Astrocyte (in vitro differentiated cells and primary cell): ENCODE measurements at regions not wholly inside any gene's neighbourhood (a gene's known extent, or its start where the extent isn't known, plus 50 kb on each side); places are given as distances from the start of the nearest gene placed in this dataset.

Source experiments
- DNase-seq: peaks from one replicate; pipeline ENCODE4 v3.0.0-alpha.2; 2010; ENCODE audit warnings: low read depth
- FAIRE-seq: peaks from 2 replicates; lab custom pipeline; 2011; peaks lifted over from hg19 to GRCh38; lab: Jason Lieb, UNC
- H2AFZ ChIP-seq: 2 replicates; pipeline ENCODE4 v1.6.0; 2012; ENCODE audit warnings: low read depth, low read length, inconsistent platforms
- H3K27ac ChIP-seq: 2 replicates; pipeline ENCODE4 v1.5.1; 2011; ENCODE audit warnings: low read depth, low read length, inconsistent platforms
- H3K27me3 ChIP-seq: 2 replicates; pipeline ENCODE4 v1.6.0; 2011; ENCODE audit warnings: low read length, inconsistent platforms; ENCODE audit not compliant: insufficient read depth
- H3K36me3 ChIP-seq: 2 replicates; pipeline ENCODE4 v1.5.1; 2011; ENCODE audit warnings: low read length, inconsistent platforms; ENCODE audit not compliant: insufficient read depth
- H3K4me1 ChIP-seq: 2 replicates; pipeline ENCODE4 v1.5.1; 2011; ENCODE audit warnings: low read length, inconsistent platforms; ENCODE audit not compliant: insufficient read depth
- H3K4me2 ChIP-seq: 2 replicates; pipeline ENCODE4 v1.6.0; 2012; ENCODE audit warnings: low read length, inconsistent platforms
- H3K4me3 ChIP-seq: 2 replicates; pipeline ENCODE4 v1.5.1; 2011; ENCODE audit warnings: low read depth, mild to moderate bottlenecking, low read length, inconsistent platforms; ENCODE audit not compliant: insufficient read depth
- H3K79me2 ChIP-seq: 2 replicates; pipeline ENCODE4 v1.6.0; 2012; ENCODE audit warnings: mild to moderate bottlenecking, low read length, inconsistent platforms; ENCODE audit not compliant: insufficient read depth
- H3K9ac ChIP-seq: 2 replicates; pipeline ENCODE4 v1.6.0; 2012; ENCODE audit warnings: mild to moderate bottlenecking, low read length, inconsistent platforms
- H3K9me3 ChIP-seq: 2 replicates; pipeline ENCODE4 v1.5.1; 2012; ENCODE audit warnings: low read depth, mild to moderate bottlenecking, low read length, inconsistent platforms; ENCODE audit not compliant: insufficient read depth
- H4K20me1 ChIP-seq: 2 replicates; pipeline ENCODE4 v1.6.0; 2012; ENCODE audit warnings: low read length, inconsistent platforms; ENCODE audit not compliant: insufficient read depth
- H3K27ac Mint-ChIP-seq: one replicate; pipeline ENCODE4 v1.8.0; 2021; ENCODE audit warnings: mild to moderate bottlenecking, mixed read lengths; ENCODE audit not compliant: unreplicated experiment
- H3K27me3 Mint-ChIP-seq: one replicate; pipeline ENCODE4 v1.8.0; 2021; ENCODE audit warnings: low read depth, mixed read lengths; ENCODE audit not compliant: unreplicated experiment
- H3K36me3 Mint-ChIP-seq: one replicate; pipeline ENCODE4 v1.8.0; 2021; ENCODE audit warnings: low read depth, mixed read lengths; ENCODE audit not compliant: unreplicated experiment
- H3K4me1 Mint-ChIP-seq: one replicate; pipeline ENCODE4 v1.8.0; 2021; ENCODE audit warnings: low read depth, mixed read lengths; ENCODE audit not compliant: unreplicated experiment
- H3K4me3 Mint-ChIP-seq: one replicate; pipeline ENCODE4 v1.8.0; 2021; ENCODE audit warnings: mild to moderate bottlenecking, moderate library complexity, mixed read lengths; ENCODE audit not compliant: unreplicated experiment
- H3K9me3 Mint-ChIP-seq: one replicate; pipeline ENCODE4 v1.8.0; 2021; ENCODE audit warnings: mild to moderate bottlenecking, mixed read lengths; ENCODE audit not compliant: unreplicated experiment
- EZH2 ChIP-seq: IDR thresholded peaks from 2 replicates; pipeline ENCODE4 v1.6.1; 2012; ENCODE audit warnings: mild to moderate bottlenecking, low read length, inconsistent platforms; ENCODE audit not compliant: insufficient read depth
- TF ChIP-seq, protein P1 (sequence below): IDR thresholded peaks from 2 replicates; pipeline ENCODE4 v1.5.1; 2011; ENCODE audit warnings: low read depth, mild to moderate bottlenecking, inconsistent platforms, low read length, moderate library complexity; ENCODE audit not compliant: insufficient read depth

DNA sequence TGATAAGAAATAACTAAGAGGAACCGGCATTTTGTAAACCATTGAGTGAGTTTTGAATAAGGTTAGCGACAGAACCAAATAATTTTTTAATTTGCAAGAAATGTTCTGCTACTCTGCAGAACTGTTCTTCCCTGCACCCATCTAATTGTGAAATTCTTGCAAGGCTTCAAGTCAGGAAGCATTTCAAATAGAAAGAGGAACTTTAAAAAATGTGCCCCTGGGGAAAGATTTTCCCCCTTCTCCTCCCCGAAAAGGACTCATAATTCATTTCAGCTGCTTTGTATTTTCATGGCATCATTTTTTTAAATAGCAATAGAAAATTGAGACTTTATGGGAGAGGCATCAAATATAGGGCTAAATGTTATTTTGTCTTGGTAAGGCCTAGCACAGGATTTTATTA is 180.9 kb upstream of the ANKRD55 start:
- Histone ChIP-seq H2AFZ (no peak overlapping the region), H3K36me3 (no peaks in the 10 kb centered on the region), H3K4me1 (peaks cover 11% of the 10 kb centered on the region), H3K9ac (no peak overlapping the region), H4K20me1 (no peaks in the 10 kb centered on the region), H3K79me2 (no peaks in the 10 kb centered on the region), H3K27me3 (no peaks in the 10 kb centered on the region), H3K4me2 (no peak overlapping the region), H3K9me3 (no peaks in the 10 kb centered on the region), H3K4me3 (no peak overlapping the region), H3K27ac (no peak overlapping the region)
- H3K27me3 Mint-ChIP-seq = no peaks in the 10 kb centered on the region
- TF ChIP-seq, protein P1, sequence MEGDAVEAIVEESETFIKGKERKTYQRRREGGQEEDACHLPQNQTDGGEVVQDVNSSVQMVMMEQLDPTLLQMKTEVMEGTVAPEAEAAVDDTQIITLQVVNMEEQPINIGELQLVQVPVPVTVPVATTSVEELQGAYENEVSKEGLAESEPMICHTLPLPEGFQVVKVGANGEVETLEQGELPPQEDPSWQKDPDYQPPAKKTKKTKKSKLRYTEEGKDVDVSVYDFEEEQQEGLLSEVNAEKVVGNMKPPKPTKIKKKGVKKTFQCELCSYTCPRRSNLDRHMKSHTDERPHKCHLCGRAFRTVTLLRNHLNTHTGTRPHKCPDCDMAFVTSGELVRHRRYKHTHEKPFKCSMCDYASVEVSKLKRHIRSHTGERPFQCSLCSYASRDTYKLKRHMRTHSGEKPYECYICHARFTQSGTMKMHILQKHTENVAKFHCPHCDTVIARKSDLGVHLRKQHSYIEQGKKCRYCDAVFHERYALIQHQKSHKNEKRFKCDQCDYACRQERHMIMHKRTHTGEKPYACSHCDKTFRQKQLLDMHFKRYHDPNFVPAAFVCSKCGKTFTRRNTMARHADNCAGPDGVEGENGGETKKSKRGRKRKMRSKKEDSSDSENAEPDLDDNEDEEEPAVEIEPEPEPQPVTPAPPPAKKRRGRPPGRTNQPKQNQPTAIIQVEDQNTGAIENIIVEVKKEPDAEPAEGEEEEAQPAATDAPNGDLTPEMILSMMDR = no peak
- no peak for TF ChIP-seq EZH2
- DNase-seq = no peak
- H3K4me1 Mint-ChIP-seq = peaks cover 20% of the 10 kb centered on the region
- no peak overlapping the region for H3K27ac Mint-ChIP-seq
- peaks cover under 1% of the 10 kb centered on the region for H3K9me3 Mint-ChIP-seq
- no peak for FAIRE-seq
- no peaks in the 10 kb centered on the region for H3K36me3 Mint-ChIP-seq
- H3K4me3 Mint-ChIP-seq = no peak overlapping the region

DNA sequence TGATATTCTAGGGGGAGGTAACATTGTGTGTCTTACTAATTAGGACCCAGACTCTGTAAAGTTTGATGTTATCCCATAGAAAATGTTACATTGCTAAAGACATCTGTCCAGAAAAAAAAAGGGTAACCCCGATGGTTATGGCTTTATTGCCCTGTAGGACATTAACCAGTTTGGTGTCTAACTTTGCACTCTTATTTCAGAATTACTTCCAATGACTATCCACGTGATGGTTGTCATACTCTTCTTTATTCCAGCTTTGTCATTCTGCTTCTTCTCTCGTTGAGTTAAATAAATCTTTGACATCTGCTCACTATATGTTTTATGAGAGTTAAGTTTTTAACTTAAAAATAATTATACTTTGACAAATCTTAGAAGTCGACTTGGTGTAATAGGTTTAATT is 180.4 kb upstream of the ANKRD55 start:
- H3K27ac ChIP-seq = no peak overlapping the region
- TF ChIP-seq, protein P1 = no peak
- no peak for TF ChIP-seq EZH2
- H3K4me3 Mint-ChIP-seq = no peak overlapping the region
- no peaks in the 10 kb centered on the region for H4K20me1 ChIP-seq
- no peaks in the 10 kb centered on the region for H3K36me3 Mint-ChIP-seq
- H3K4me2 ChIP-seq = no peak overlapping the region
- no peak overlapping the region for H2AFZ ChIP-seq
- H3K9ac ChIP-seq = no peak overlapping the region
- no peaks in the 10 kb centered on the region for H3K9me3 Mint-ChIP-seq
- FAIRE-seq = no peak
- H3K27me3 Mint-ChIP-seq = no peaks in the 10 kb centered on the region
- no peak overlapping the region for H3K27ac Mint-ChIP-seq
- H3K4me3 ChIP-seq = no peak overlapping the region
- H3K27me3 ChIP-seq = no peaks in the 10 kb centered on the region
- no peaks in the 10 kb centered on the region for H3K79me2 ChIP-seq
- DNase-seq = no peak
- H3K4me1 Mint-ChIP-seq = peaks cover 21% of the 10 kb centered on the region
- H3K4me1 ChIP-seq = peaks cover 12% of the 10 kb centered on the region
- no peaks in the 10 kb centered on the region for H3K36me3 ChIP-seq
- H3K9me3 ChIP-seq = no peaks in the 10 kb centered on the region

DNA sequence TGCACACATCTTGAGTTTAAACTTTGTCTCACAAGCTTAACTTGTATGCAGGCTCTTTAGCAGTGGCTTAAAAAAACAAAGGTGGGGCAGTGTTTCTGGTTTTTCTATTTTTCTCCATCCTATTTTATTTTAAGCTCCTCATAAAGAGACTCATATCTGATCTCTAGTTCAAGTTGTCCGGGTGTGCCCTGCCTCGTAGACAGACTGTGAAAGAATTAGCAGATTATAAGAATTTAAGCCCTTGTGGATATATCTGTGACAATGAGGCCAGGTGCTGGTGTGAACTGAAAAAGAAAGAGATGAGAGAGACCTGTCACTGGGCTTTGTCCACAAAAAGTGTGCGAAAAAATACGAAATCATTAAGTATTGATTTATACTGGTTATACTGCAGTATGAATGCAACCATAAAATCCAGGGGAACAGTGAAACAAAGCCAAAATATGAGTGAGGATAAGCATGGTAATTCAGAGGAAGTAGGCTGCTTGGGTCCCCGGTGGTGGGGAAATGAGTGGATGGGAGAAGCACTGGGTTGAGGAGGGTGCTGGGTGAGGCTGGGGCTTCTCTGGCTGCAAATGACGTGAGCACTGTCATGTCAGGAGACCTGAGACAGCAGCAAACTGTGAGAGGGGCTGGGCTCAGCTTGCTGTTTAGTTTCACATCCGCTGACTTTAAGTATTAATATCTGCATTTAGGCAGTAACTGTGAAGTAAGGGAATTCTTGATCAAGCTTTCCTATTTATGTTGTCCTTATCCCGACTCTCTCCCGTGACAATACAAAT is 179.7 kb upstream of the ANKRD55 start:
- Histone ChIP-seq H3K4me1 (peaks cover 12% of the 10 kb centered on the region), H3K36me3 (no peaks in the 10 kb centered on the region), H3K79me2 (no peaks in the 10 kb centered on the region), H3K4me2 (no peak overlapping the region), H3K9ac (no peak overlapping the region), H3K27ac (no peak overlapping the region), H4K20me1 (no peaks in the 10 kb centered on the region), H3K4me3 (no peak overlapping the region), H3K9me3 (no peaks in the 10 kb centered on the region), H3K27me3 (no peaks in the 10 kb centered on the region), H2AFZ (no peak overlapping the region)
- no peak overlapping the region for H3K27ac Mint-ChIP-seq
- H3K4me1 Mint-ChIP-seq = peaks cover 21% of the 10 kb centered on the region
- TF ChIP-seq EZH2 = no peak
- TF ChIP-seq, protein P1 = no peak
- H3K27me3 Mint-ChIP-seq = no peaks in the 10 kb centered on the region
- H3K36me3 Mint-ChIP-seq = no peaks in the 10 kb centered on the region
- FAIRE-seq = no peak
- no peak overlapping the region for H3K4me3 Mint-ChIP-seq
- DNase-seq = no peak
- H3K9me3 Mint-ChIP-seq = no peaks in the 10 kb centered on the region
